ENCODE measurements at regions not wholly inside any gene's neighbourhood (a gene's known extent, or its start where the extent isn't known, plus 50 kb on each side); places are given as distances from the start of the nearest gene placed in this dataset.

- no peak overlapping the region for H3K4me3 ChIP-seq (ENCODE audit: control insufficient read depth, low read depth, low read length)
- TF ChIP-seq, protein P1, sequence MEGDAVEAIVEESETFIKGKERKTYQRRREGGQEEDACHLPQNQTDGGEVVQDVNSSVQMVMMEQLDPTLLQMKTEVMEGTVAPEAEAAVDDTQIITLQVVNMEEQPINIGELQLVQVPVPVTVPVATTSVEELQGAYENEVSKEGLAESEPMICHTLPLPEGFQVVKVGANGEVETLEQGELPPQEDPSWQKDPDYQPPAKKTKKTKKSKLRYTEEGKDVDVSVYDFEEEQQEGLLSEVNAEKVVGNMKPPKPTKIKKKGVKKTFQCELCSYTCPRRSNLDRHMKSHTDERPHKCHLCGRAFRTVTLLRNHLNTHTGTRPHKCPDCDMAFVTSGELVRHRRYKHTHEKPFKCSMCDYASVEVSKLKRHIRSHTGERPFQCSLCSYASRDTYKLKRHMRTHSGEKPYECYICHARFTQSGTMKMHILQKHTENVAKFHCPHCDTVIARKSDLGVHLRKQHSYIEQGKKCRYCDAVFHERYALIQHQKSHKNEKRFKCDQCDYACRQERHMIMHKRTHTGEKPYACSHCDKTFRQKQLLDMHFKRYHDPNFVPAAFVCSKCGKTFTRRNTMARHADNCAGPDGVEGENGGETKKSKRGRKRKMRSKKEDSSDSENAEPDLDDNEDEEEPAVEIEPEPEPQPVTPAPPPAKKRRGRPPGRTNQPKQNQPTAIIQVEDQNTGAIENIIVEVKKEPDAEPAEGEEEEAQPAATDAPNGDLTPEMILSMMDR (IDR thresholded peaks at IDR 0.05; ENCODE audit: control insufficient read depth, insufficient read depth, low read depth, low read length, missing control alignments): no peak
- DNase-seq (ENCODE audit: low read depth): no peak
Measured at GRCh38 chr20:54364919-54365318, 110.5 kb upstream of the DOK5 start.

DNA sequence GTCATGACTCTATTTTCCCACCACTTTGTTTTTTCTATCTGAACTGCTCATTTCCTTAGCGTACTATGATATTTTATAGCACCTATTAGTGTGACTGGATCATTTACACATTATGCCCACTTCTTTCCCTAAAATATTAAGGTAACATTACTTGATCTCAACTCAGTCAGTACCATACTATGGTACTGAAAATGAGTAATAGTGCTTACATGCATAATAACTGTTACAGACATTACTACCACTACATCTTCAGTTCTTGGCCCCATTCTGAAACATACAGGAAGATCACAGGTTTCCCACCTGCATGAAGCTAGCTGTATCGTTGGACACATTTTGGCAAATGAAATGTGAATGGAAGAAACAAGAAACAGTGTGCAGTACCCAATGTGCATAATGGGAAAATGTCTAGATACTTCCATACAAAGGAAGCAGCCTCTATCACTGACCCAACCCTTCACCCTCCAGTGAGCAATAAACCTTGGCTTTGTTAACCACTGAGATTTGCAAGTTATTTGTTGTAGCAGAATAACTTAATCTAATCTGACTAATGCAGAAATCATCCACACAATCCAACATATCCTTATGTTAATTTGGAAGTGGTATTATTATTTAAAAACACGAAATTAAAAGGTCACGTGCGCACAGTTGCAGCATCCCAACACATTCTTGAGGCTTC, 108.6 kb upstream of the DOK5 start:
- H3K4me3 ChIP-seq (ENCODE audit: control insufficient read depth, low read depth, low read length): no peak overlapping the region
- no peak for DNase-seq (ENCODE audit: low read depth)
- TF ChIP-seq, protein P1 (IDR thresholded peaks at IDR 0.05; ENCODE audit: control insufficient read depth, insufficient read depth, low read depth, low read length, missing control alignments): no peak

DNA sequence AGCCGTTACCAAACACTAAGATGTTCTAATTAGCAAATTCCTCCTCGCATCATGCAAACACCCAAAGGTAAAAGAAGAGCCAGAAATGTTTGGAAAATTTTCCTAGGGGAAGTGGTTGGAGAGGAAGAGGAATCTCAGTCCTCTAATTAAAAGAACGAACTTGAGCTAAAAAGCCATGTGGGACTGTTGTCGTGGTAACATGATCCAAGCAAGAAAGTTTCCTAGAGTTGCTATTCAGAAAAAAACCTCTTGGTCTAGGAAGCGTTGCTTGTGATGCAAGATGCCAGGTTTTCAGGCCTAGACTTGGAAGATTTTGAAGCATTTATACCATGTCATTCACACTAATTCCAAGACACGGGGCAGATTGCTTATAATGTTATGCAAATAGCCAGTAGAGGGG, 106.8 kb upstream of the DOK5 start:
- no peak for DNase-seq (ENCODE audit: low read depth)
- H3K4me3 ChIP-seq (ENCODE audit: control insufficient read depth, low read depth, low read length): no peak overlapping the region
- TF ChIP-seq, protein P1 (IDR thresholded peaks at IDR 0.05; ENCODE audit: control insufficient read depth, insufficient read depth, low read depth, low read length, missing control alignments): no peak

GRCh38 chr20:54372313-54372712, 103.1 kb upstream of the DOK5 start:
- TF ChIP-seq, protein P1 (IDR thresholded peaks at IDR 0.05; ENCODE audit: control insufficient read depth, insufficient read depth, low read depth, low read length, missing control alignments): no peak
- H3K4me3 ChIP-seq (ENCODE audit: control insufficient read depth, low read depth, low read length): no peak overlapping the region
- no peak for DNase-seq (ENCODE audit: low read depth)

DNA sequence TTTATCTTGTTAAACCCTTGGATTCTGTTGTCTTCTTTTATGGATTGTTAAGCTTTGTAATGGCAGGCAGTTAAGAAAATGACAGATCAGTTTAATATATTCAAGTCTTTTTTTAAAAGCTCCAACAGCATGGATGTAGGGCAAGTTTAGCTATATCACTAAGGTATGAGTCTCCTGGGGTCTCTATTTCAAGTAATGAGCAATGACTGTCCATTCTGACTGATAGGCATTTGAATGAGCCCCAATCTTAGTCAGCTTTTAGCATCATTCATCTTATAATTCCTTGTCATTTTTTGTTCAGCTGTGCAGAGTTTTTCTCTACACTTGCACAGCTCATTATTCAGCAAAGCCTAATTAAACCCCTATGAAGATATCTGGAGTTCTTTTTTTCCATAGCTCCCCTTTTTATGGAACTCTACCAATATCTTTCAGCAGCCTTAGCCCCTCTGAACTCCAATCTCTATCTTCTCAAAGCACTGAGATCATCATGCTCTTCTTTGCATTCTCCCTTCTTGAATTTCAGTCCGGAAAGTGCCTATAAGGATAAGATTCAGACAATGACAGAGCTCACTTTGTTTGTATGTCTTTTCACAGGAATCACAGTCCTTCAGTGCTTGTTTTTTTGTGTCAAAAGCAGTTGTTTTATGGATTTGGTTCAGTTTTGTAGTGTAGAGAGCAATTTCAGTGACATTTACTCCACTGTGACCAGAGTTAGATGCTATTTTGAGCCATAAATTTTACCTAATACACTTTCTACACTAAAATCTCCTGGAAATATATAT, 97.2 kb upstream of the DOK5 start:
- H3K4me3 ChIP-seq (ENCODE audit: control insufficient read depth, low read depth, low read length): no peak overlapping the region
- no peak for DNase-seq (ENCODE audit: low read depth)
- TF ChIP-seq, protein P1 (IDR thresholded peaks at IDR 0.05; ENCODE audit: control insufficient read depth, insufficient read depth, low read depth, low read length, missing control alignments): no peak

- no peak for DNase-seq (ENCODE audit: low read depth)
- TF ChIP-seq, protein P1 (IDR thresholded peaks at IDR 0.05; ENCODE audit: control insufficient read depth, insufficient read depth, low read depth, low read length, missing control alignments): no peak
- no peak overlapping the region for H3K4me3 ChIP-seq (ENCODE audit: control insufficient read depth, low read depth, low read length)
Measured at GRCh38 chr20:54379893-54380584, 95.4 kb upstream of the DOK5 start.

All from AG09309 (cell line).